Panc1 (cell line): ENCODE measurements at regions not wholly inside any gene's neighbourhood (a gene's known extent, or its start where the extent isn't known, plus 50 kb on each side); places are given as distances from the start of the nearest gene placed in this dataset.

Experiments
- CTCF ChIP-seq: fragments of 450-650 bp; IDR thresholded peaks from 2 replicates; pipeline ENCODE4 v1.5.1; 2017; ENCODE audit warnings: mild to moderate bottlenecking
- TF ChIP-seq, protein P1 (sequence below), 2 experiments: IDR thresholded peaks; 2 replicates each; pipeline ENCODE4 v1.6.1; 2011 to 2012; ENCODE audit warnings: low read depth in 2 of 2, control low read depth in 1 of 2, low read length in 1 of 2, mild to moderate bottlenecking in 1 of 2, moderate library complexity in 1 of 2; ENCODE audit not compliant: insufficient read depth in 1 of 2

GRCh38 chr9:129309906-129310305 lies 131.8 kb upstream of the IER5L start:
- TF ChIP-seq CTCF: no peak
- TF ChIP-seq, protein P1, sequence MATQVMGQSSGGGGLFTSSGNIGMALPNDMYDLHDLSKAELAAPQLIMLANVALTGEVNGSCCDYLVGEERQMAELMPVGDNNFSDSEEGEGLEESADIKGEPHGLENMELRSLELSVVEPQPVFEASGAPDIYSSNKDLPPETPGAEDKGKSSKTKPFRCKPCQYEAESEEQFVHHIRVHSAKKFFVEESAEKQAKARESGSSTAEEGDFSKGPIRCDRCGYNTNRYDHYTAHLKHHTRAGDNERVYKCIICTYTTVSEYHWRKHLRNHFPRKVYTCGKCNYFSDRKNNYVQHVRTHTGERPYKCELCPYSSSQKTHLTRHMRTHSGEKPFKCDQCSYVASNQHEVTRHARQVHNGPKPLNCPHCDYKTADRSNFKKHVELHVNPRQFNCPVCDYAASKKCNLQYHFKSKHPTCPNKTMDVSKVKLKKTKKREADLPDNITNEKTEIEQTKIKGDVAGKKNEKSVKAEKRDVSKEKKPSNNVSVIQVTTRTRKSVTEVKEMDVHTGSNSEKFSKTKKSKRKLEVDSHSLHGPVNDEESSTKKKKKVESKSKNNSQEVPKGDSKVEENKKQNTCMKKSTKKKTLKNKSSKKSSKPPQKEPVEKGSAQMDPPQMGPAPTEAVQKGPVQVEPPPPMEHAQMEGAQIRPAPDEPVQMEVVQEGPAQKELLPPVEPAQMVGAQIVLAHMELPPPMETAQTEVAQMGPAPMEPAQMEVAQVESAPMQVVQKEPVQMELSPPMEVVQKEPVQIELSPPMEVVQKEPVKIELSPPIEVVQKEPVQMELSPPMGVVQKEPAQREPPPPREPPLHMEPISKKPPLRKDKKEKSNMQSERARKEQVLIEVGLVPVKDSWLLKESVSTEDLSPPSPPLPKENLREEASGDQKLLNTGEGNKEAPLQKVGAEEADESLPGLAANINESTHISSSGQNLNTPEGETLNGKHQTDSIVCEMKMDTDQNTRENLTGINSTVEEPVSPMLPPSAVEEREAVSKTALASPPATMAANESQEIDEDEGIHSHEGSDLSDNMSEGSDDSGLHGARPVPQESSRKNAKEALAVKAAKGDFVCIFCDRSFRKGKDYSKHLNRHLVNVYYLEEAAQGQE (IDR thresholded peaks at IDR 0.05; ENCODE audit: insufficient read depth in 1 of 2, low read depth in 2 of 2, low read length in 1 of 2): no peak
